GM12865 (cell line): ENCODE measurements at regions not wholly inside any gene's neighbourhood (a gene's known extent, or its start where the extent isn't known, plus 50 kb on each side); places are given as distances from the start of the nearest gene placed in this dataset.

Experiments
- DNase-seq: peaks from one replicate; pipeline ENCODE4 v3.0.0; 2010; ENCODE audit warnings: low read depth
- H3K4me3 ChIP-seq: 2 replicates; pipeline ENCODE4 v1.5.1; 2011; ENCODE audit warnings: mild to moderate bottlenecking, low read depth, low read length, control low read depth
- CTCF ChIP-seq: IDR thresholded peaks from 2 replicates; pipeline ENCODE4 v1.5.1; 2011; ENCODE audit warnings: low read length, control low read depth, low read depth, inconsistent platforms; ENCODE audit not compliant: insufficient read depth; ENCODE audit errors: missing control alignments

- no peak for DNase-seq
- no peak for TF ChIP-seq CTCF
Measured at GRCh38 chrX:128581615-128582014, 529.4 kb upstream of the ACTRT1 start.

GRCh38 chrX:128543114-128543513, 490.9 kb upstream of the ACTRT1 start:
- TF ChIP-seq CTCF, result no peak
- DNase-seq, result no peak
- no peak overlapping the region for H3K4me3 ChIP-seq

More at GRCh38 chrX:128581615-128582014, 529.4 kb upstream of the ACTRT1 start:
- no peak overlapping the region for H3K4me3 ChIP-seq

GRCh38 chrX:128518508-128518907, 466.3 kb upstream of the ACTRT1 start:
- peak; percentile 0 for DNase-seq
- no peak overlapping the region for H3K4me3 ChIP-seq
- peak; percentile 19 for TF ChIP-seq CTCF

GRCh38 chrX:128517691-128518090, 465.5 kb upstream of the ACTRT1 start:
- no peak for DNase-seq
- TF ChIP-seq CTCF, result no peak

GRCh38 chrX:128504496-128504895, 452.3 kb upstream of the ACTRT1 start:
- H3K4me3 ChIP-seq, result no peak overlapping the region
- DNase-seq, result no peak
- TF ChIP-seq CTCF, result no peak

More at GRCh38 chrX:128517691-128518090, 465.5 kb upstream of the ACTRT1 start:
- no peak overlapping the region for H3K4me3 ChIP-seq

- H3K4me3 ChIP-seq, result no peak overlapping the region
- no peak for TF ChIP-seq CTCF
- no peak for DNase-seq
Measured at GRCh38 chrX:128464116-128464515, 411.9 kb upstream of the ACTRT1 start.

- no peak for DNase-seq
Measured at GRCh38 chrX:128460835-128461234, 408.6 kb upstream of the ACTRT1 start.

More at GRCh38 chrX:128460835-128461234, 408.6 kb upstream of the ACTRT1 start:
- TF ChIP-seq CTCF, result no peak
- no peak overlapping the region for H3K4me3 ChIP-seq
